ENCODE measurements at regions not wholly inside any gene's neighbourhood (a gene's known extent, or its start where the extent isn't known, plus 50 kb on each side); places are given as distances from the start of the nearest gene placed in this dataset.

DNA sequence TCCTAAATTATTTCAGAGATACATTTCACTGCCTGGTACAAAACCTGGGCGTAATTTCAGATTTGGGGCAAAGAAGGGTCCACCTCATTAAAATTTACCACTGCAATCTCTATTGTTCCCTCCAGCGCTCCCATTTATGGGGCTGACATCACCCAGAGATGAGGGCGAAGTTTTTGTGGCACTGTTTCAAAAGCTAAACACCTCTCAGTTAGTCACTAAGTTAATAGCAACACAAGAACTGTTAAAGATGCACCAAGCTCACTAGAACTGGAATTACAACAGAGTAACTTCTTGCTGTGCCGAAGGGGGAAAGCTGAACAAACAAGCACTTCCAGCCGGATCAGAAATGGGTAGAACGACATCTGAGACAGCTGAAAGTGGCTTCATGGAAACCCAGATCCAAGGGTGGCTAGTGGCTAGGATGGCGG lies 179.4 kb downstream of the GATA3 start:
- TF ChIP-seq, protein P1, sequence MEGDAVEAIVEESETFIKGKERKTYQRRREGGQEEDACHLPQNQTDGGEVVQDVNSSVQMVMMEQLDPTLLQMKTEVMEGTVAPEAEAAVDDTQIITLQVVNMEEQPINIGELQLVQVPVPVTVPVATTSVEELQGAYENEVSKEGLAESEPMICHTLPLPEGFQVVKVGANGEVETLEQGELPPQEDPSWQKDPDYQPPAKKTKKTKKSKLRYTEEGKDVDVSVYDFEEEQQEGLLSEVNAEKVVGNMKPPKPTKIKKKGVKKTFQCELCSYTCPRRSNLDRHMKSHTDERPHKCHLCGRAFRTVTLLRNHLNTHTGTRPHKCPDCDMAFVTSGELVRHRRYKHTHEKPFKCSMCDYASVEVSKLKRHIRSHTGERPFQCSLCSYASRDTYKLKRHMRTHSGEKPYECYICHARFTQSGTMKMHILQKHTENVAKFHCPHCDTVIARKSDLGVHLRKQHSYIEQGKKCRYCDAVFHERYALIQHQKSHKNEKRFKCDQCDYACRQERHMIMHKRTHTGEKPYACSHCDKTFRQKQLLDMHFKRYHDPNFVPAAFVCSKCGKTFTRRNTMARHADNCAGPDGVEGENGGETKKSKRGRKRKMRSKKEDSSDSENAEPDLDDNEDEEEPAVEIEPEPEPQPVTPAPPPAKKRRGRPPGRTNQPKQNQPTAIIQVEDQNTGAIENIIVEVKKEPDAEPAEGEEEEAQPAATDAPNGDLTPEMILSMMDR (IDR thresholded peaks at IDR 0.05; ENCODE audit: low read depth, low read length, missing input control): no peak
- TF ChIP-seq, protein P2, sequence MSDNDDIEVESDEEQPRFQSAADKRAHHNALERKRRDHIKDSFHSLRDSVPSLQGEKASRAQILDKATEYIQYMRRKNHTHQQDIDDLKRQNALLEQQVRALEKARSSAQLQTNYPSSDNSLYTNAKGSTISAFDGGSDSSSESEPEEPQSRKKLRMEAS (IDR thresholded peaks at IDR 0.05): no peak
- TF ChIP-seq, protein P3, sequence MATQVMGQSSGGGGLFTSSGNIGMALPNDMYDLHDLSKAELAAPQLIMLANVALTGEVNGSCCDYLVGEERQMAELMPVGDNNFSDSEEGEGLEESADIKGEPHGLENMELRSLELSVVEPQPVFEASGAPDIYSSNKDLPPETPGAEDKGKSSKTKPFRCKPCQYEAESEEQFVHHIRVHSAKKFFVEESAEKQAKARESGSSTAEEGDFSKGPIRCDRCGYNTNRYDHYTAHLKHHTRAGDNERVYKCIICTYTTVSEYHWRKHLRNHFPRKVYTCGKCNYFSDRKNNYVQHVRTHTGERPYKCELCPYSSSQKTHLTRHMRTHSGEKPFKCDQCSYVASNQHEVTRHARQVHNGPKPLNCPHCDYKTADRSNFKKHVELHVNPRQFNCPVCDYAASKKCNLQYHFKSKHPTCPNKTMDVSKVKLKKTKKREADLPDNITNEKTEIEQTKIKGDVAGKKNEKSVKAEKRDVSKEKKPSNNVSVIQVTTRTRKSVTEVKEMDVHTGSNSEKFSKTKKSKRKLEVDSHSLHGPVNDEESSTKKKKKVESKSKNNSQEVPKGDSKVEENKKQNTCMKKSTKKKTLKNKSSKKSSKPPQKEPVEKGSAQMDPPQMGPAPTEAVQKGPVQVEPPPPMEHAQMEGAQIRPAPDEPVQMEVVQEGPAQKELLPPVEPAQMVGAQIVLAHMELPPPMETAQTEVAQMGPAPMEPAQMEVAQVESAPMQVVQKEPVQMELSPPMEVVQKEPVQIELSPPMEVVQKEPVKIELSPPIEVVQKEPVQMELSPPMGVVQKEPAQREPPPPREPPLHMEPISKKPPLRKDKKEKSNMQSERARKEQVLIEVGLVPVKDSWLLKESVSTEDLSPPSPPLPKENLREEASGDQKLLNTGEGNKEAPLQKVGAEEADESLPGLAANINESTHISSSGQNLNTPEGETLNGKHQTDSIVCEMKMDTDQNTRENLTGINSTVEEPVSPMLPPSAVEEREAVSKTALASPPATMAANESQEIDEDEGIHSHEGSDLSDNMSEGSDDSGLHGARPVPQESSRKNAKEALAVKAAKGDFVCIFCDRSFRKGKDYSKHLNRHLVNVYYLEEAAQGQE (IDR thresholded peaks at IDR 0.05): no peak
- TF ChIP-seq TAF1 (conservative IDR thresholded peaks at IDR 0.05) (no peak), GABPA (IDR thresholded peaks at IDR 0.05 in 1 of 2, conservative IDR thresholded peaks at IDR 0.05 in 1 of 2) (no peak), JUND (IDR thresholded peaks at IDR 0.05) (no peak), RAD21 (IDR thresholded peaks at IDR 0.05) (no peak)
- TF ChIP-seq, protein P4, sequence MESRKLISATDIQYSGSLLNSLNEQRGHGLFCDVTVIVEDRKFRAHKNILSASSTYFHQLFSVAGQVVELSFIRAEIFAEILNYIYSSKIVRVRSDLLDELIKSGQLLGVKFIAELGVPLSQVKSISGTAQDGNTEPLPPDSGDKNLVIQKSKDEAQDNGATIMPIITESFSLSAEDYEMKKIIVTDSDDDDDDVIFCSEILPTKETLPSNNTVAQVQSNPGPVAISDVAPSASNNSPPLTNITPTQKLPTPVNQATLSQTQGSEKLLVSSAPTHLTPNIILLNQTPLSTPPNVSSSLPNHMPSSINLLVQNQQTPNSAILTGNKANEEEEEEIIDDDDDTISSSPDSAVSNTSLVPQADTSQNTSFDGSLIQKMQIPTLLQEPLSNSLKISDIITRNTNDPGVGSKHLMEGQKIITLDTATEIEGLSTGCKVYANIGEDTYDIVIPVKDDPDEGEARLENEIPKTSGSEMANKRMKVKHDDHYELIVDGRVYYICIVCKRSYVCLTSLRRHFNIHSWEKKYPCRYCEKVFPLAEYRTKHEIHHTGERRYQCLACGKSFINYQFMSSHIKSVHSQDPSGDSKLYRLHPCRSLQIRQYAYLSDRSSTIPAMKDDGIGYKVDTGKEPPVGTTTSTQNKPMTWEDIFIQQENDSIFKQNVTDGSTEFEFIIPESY (IDR thresholded peaks at IDR 0.05): no peak
